HG03135 (cell line): ENCODE measurements at regions not wholly inside any gene's neighbourhood (a gene's known extent, or its start where the extent isn't known, plus 50 kb on each side); places are given as distances from the start of the nearest gene placed in this dataset.
A peak's percentile ranks its signal among the peaks of the same experiment; 100 is the strongest.
"Not testable (repeated sequence)": the region's sequence is repeated elsewhere in the genome, so short reads cannot be mapped to it uniquely, and the experiment has no call there.

Experiments used
- ATAC-seq: cut with Tn5 transposase; IDR thresholded peaks from one replicate; pipeline ENCODE4 v1.9.1; 2021; ENCODE audit warnings: mild to moderate bottlenecking, moderate library complexity; ENCODE audit not compliant: unreplicated experiment

DNA sequence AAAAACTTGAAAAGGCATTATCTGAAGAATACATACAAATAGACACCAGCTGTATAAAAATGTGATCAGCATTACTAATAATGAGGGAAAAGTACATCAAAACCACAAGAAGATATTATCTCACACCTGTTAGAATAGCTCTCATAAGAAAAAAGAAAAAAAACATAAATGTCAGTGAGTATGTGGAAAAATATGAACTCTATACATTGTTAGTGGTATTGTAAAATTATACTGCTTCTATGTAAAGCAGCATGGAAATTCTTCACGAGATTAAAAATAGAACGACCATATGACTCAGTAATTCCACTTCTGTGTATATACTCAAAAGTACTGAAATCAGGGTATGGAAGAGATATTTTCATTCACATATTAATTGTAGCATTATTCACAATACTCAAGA lies 1146.4 kb downstream of the SLITRK5 start:
- ATAC-seq, result no peak

DNA sequence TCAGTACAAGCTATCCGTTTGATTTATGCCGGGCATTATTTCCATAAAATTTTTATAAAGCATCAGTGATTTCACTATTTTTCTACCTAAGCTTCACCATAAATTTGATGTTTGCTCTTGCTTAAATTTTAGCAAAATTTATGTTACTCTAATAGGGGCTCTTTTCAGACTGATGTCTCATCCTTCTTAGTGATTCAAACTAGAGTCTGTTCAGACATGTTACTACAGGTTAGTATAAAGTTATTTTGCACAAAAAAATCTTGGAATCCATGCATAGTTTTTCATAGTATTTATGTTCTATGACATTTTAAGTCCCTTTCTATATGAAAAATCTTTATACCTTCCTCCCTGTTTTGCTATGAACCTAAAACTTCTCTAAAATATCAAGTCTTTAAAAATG lies 1151.9 kb downstream of the SLITRK5 start:
- ATAC-seq, result no peak

DNA sequence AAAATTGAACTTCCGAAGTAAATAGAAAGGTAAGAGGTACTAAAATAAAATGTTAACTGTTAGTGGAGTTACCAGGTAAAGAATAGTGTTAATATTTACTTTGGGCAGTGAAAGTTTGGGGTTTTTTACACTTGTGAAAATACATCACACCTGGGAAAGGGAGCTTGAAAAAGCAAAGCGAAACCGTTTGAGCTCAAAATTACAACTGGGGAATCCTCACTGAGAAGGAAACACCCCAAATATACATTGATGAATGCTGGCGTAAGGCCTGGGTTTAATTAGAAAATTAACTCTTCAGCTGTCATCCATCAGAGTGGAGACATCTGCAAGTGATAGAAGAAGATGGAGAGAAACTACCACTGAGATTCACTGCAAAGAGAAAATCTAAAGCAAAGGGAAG lies 1153.0 kb downstream of the SLITRK5 start:
- ATAC-seq, result no peak

DNA sequence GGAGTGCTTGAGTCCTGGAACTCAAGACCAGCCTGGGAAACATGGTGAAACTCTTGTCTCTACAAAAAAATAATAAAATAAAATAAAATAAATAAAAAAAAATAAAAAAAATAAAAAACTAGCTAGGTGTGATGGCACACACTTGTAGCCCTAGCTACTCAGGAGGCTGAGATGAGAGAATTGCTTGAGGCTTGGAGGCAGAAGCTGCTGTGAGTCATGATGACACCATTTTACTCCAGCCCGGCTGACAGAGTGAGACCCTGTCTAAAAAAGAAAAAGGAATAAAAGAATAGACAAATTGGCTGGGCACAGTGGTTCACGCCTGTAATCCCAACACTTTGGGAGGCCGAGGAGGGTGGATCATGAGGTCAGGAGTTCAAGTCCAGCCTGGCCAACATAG lies 1168.9 kb downstream of the SLITRK5 start:
- no peak for ATAC-seq

DNA sequence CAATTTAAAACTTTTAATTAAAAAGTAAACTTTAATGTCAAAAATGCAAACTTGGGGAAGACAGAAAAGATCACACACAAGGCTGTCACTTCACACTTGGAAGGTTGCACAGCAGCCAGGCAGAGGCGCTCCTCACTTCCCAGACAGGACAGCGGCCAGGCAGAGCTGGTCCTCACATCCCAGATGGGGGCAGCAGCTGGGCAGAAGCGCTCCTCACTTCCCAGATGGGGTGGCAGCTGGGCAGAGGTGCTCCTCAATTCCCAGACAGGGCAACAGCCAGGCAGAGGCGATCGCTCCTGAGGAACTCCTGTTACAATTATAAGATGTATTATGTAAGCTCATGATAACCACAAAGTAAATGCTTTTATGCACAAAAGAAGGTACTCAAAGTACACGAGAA lies 1181.1 kb downstream of the SLITRK5 start:
- not testable (repeated sequence) for ATAC-seq

DNA sequence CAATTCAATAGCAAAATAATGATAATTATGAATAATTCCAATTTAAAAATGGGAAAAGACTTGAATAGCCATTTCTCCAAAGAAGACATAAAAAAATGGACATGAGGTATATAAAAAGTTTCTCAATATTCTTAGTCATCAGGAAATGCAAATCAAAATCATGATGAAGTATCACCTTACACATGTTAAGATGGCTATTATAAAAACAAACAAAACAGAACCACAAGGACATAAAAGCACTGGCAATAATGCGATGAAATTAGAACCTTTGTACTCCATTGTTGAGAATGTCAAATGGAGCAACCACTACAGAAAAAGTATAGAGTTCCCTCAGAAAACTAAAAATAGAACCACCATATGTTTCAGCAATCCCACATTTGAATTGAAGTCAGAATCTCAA lies 1186.1 kb downstream of the SLITRK5 start:
- ATAC-seq, result no peak

DNA sequence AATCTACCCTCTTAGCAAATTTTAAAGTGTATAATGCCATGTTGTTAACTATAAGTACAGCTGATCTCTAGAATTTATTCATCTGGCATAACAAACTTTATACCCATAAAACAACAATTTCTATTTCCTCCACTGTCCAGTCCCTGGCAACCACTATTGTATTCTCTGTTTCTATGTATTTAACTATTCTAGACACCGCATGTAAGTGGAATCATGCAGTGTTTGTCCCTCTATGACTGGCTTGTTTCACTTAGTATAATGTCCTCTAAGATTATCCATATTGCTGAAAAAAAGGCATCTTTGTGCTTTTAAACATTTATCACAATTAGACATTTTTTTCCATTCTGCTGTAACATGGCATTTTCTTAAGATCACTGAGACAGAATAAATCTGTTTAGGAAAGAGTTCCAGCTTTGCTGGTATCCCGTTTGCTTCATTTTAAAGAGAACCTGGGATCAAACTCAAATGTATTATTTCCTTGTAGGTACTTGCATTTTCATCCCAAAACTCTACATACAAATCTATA lies 1191.0 kb downstream of the SLITRK5 start:
- ATAC-seq, result no peak

DNA sequence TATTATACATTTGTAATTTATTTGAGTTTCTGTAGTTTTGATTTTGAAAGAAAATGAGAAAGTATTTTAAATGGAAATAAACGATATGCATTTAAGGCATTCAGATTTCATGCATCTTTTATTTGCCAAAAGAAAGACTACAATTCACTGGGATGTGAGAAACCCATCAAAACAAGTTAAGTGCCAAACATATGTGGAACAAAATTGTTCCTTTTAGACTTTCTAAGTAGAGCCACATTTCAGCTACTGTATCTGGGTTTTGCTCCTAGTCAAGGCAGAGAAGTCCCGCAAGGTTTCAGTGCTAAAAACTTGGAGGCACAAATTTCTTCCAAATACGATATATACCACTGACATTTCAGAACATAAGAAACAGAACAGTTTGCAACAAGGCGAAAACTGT lies 1191.9 kb downstream of the SLITRK5 start:
- no peak for ATAC-seq

DNA sequence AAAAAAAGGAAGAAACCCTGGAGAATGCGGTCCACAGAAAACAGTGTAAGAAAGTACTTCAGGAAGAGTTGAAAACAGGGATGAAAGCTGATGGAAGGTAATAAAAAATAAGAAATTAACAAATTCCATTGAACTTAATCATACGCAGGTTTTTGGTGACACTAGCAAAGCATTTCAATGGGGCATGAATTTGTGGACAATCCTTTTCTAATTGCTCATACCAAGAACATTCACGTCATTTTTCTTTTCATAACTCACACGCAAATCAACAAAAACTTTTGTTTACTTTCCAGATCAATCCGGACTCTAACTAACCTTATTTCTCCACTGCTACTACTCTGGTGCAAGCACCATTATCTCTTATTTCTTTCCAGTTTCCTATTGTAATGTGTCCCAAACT lies 1195.0 kb downstream of the SLITRK5 start:
- no peak for ATAC-seq

DNA sequence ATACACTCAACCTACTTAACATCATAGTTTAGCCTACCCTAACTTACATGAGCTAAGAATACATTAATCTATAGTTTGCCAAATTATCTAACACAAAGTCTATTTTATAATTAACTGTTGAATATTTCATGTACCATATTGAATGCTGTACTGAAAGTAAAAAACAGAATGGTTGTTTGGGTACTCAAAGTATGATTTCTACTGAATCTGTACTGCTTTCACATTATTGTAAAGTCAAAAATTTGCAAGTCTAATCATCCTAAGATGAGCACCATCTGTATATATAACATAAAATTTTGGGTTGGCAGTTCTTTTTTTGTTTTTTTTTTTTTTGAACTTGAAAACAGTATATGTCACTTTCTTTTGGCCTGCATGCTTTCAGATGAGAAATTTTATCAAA lies 1212.6 kb downstream of the SLITRK5 start:
- ATAC-seq, result no peak

DNA sequence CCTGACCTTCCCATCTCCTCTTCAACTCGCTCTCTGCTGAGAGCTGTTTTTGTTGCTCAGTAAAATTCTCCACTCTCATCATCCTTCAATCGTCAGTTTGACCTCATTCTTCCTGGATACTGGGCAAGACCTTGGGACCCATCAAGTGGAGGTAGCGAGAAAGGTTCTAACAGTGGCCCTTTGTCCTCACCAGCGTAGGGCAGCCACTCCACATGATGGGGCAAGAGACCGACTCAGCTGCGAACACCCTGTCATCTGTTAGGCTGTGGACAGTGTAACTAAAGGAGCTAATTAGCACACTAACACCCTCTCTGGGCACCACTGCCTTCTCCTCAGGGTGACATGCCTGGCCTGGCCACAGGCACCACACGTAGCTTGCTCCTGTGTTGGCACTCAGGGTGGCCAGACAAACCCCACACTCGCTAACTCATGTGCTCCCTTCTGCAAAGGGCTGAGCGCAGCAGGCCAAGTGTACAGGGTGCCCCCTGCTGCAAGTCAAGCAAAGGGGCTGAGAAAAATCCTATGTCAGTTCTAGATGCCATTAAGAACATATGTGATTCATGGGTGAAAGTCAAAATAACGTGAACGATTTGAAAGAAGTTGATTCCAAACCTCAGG lies 1216.0 kb downstream of the SLITRK5 start:
- ATAC-seq, result no peak

DNA sequence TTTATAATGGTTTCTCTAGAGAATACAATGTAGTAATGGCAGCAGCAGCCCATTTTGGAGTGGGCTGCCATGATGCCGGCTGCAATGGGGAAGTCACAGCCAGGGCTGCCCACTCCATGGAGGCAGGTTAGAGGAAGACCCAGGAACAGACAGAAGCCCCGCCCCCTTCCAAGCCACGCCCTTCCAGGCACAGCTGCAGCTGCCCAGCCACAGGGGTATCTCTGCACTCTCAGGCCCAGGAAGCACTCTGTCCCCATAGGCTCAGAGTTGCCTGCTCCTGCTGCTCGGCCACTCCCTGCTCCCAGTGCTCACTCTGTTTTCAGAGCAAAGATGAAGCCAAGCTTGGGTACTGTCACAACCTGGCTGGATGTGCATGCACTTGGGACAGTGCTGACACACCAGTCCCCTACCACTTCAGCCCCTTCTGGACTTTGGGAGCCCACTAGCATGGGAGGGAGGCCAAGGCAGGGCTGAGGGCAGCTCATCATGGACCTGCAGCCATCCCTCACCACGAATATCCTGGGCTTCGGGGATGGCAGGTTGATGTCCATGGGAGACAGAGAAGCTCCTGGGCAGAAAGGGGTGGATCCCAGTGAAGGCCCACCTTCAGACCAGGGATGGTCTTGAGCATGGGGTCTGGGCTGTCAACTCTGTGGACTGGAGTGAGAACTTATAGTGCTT lies 1224.2 kb downstream of the SLITRK5 start:
- ATAC-seq, result no peak

DNA sequence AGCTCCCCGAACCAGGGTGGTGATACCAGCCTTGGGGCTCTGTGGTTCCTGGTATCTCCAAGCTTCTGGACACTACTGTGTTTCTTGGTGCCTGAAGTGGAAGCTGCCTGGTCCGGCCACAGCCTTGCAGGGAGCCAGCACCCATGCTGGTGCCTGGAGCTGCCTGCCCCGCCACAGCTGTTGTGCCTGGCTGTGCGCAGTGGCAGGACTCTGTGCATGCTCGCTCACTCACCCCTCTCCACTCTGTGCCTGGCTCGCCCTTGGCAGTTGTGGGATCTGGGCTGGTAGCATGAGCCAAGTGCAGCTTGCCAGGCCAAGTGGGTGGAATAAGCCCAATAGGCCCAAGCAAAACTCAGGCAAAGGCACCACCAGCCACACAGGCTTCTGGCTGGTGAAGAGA lies 1225.3 kb downstream of the SLITRK5 start:
- ATAC-seq, result no peak

DNA sequence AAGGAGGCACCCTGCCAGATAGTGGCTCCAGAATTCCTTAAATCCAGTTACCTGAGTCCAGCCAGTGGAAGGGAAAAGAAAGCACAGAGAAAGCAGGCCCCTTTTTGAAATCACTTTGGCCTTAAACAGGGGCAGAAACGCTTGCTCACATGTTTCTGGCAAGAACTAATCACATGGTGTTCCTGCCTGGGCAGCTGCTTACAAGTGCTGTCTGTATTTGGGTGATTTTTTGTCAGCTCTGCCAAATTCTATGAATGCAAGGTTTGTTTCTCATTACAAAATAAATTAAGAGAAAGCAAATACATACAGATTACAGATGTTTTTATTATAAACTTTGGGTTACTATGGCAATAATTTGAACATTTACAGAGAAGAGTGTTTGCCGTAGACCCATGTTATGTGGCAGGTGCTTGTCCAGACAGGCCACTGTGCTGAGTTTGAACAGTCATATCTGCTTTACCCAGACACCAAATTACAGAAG lies 1237.8 kb downstream of the SLITRK5 start:
- ATAC-seq, result no peak

DNA sequence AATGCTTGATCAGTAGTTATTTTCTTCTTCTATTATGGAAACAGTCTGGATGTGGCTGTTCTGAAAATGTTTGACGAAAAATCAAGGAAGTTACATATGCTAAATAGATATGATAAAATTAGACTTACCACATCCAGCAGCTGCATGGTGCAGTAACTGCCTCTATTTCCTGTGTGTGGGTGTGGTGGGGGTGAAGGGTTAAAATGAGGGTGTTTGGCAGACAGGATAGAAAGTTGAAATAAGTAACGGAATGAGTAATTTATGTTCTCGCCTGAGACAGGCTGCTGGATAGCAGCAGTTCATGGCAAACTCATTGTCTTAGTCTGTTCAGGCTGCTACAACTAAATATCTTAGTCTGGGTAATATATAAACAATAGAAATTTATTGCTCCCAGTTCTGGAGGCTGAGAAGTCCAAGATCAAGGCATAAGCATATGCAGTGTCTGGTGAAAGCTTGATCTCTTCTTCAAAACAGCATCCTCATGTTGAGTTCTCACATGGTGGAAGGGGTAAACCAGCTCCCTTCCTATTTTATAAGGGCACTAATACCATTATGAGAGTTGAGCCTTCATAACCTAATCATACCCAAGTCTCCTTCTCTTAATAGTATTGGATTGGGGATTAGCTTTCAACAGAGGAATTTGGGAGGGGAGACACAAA lies 1248.9 kb downstream of the SLITRK5 start:
- peak; percentile 86 for ATAC-seq

DNA sequence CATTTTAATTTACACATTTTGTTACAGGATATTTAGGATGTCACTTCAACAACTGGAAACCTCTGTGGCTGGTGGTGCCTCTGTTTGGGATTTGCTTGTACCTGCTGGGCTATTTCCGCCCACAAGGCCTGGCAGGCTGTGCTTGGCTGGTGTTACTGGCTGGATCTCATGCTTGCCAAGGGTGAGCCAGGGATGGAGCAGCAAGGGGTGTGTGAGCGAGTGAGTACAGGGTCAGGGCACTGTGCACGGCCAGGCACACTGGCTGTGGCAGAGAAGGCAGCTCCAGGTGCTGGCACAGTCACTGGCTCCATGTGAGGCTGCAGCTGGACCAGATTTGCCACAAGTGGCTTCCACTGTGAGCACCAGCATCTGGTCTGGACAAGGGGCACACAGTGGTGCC lies 1254.8 kb downstream of the SLITRK5 start:
- ATAC-seq, result no peak

DNA sequence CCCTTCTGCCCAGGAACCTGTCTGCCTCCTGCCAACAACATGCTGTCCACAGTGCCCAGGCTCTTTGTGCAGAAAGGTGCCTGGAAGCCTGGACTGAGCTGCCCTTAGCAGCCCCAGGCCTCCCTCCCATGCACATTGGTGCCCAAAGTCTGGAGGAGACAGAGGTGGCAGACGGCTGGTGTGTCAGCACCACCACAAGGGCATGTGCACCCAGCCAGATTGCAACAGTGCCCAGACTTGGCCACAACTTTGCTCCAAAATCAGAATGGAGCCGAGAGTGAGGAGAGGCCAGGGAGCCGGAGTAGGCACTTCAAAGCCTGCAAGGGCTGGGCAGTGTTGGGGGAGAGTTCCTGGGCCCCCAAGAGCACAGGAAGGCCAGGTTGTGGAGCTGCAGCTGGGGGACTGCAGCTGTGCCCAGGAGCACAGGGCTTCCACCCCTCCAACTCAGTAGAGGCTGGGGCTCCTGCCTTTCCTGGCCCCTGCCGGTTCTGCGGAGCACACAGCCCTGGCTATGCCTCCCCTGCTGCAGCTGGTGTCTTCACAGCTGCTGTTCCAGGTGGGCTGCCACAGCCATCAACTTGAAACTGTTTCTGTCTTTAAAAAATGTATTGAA lies 1255.8 kb downstream of the SLITRK5 start:
- no peak for ATAC-seq

DNA sequence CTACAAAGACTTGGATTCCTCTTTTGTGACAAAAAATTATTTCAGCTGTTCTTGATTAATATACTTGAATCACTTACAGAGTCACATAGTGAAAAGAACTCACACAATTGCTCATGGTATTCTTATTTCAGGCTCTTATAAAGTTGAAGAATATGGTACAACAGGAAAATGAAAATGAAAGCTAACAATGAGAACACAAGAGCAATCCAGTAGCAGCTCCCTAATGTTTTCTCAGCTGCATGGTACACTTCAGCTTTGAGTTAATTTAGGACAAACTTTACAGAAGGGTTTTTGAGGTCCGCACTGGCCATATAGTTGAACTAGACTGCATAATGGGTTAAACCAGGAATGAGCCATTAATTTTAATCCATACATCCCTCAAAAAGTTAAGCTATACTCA lies 1261.8 kb downstream of the SLITRK5 start:
- no peak for ATAC-seq

DNA sequence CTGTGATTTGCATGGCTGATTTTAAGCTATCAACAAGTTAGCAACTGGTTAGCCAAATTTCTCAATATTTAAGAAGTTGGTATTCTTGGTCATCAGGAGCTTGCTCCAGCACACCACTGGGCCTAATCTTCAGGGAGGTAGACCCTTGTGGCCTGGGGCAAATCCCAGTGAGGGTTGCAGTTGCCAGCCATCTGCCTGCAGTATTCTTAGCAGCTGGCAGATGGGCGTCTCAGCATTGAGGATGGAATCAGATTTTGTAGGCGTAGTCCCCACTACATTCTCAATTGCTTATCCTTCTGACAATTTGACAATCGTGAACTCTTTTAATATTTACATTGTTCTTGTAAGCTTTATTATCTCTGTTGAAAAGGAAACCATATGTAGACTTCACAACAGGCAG lies 1266.2 kb downstream of the SLITRK5 start:
- no peak for ATAC-seq

DNA sequence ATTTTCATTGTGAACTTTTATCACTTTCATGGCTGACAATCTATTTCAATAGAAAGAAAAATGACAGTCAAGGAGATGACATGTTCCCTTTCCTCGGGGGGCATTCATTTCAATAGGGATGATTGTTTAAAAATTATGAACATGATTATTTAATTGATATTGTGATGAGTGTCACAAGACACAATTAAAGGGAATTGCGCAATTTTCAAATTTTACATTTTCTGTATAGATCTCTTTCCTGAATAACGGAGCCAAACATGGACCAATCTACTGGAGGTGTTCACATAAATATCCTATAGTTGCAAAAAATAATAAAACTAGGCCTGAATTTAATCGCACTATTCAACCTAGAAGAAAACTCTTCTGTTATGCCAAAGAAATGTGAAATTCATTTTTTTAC lies 1274.6 kb downstream of the SLITRK5 start:
- ATAC-seq, result no peak

DNA sequence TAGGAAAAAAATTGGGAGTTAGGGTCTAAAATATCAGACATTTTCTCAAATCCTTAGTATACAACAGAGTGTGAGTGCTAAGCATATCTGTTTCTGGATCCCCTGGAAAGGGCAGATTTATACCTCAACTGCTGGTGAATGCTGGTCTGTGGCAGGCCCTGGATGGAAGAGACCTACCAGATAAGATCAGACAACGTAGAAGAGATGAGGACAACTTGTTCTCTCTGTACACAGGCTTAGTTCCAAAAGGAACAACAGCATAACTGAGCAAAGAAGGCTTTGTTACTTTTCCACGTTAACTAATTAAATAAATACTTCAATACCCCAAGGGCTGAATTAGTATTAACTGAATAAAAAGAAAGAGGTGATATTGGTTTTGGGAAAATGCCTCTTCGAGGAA lies 1277.3 kb downstream of the SLITRK5 start:
- ATAC-seq, result no peak

DNA sequence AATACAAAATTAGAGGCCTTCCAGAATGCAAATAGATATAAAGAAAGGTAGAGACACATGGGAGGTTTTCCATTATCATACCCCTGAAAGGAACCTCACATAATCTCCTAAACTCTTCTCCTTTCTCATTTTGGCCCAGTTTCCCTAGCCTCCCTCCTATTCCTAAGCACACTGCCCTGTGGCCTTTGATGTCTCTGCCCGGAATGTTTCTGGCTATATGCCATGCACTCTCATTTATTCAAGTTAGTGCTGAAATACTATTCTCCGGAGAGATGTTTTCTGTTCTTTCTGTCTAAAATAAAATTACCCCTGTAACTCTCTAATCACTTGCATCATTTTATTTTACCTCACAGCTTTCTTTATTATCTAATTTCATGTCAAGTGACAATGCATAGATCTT lies 1287.7 kb downstream of the SLITRK5 start:
- ATAC-seq, result no peak
